ENCODE measurements at regions not wholly inside any gene's neighbourhood (a gene's known extent, or its start where the extent isn't known, plus 50 kb on each side); places are given as distances from the start of the nearest gene placed in this dataset.
"Not testable (repeated sequence)": the region's sequence is repeated elsewhere in the genome, so short reads cannot be mapped to it uniquely, and the experiment has no call there.

DNA sequence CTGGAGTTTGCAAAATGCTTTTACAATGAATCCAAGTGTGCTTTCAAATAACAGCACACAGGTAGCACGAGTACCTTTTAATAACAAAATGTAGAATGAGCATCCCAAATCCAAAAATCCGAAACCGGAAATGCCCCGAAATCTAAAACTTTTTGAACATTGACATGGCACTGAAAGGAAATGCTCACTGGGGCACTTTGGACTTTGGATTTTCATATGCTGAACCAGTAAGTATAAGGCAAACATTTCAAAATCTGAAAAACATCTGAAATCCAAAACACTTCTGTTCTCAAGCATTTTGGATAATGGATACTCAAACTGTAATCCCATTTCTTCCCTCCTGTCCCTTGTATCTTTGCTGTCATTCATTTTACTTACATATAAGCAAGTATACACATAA is 50.1 kb downstream of the GCNT4 start:
- no peak for DNase-seq

DNA sequence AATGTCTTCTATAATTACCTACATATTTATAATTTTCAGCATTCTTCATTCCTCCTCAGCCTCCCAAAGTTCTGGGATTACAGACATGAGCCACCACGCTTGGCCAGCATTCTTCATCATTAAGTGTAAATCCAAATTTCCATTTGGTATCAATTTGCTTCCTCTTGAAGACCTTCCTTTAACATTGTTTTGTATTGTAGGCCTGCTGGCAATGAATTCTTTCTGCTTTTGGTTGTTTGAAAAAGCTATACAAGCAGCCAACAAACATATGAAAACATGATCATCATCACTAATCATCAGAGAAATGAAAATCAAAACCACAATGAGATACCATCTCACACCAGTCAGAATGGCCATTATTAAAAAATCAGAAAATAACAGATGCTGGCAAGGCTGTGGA is 56.4 kb downstream of the GCNT4 start:
- no peak for DNase-seq

- no peak for DNase-seq
Measured at GRCh38 chr5:74994826-74995225, 57.5 kb downstream of the GCNT4 start.

GRCh38 chr5:74993743-74994142 is 58.6 kb downstream of the GCNT4 start:
- DNase-seq = no peak

DNA sequence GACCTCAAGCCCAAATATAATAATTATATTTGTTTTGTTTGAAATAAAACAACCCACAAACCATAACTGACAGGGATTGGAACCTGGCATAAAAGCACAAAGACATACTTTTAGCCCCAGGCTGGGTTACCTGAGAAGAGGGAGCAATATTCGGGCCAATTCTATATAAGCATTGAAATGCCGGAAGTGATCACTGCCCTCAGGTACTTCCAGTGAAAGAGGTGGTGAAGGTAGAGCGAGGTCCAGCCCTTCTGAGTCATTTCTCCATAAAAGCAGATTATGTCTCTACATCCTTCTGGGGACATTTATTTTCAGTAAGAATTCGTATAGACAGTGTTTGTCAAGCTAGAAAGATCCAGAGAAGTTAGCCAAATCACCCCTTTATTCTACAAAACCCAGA is 59.6 kb downstream of the GCNT4 start:
- no peak for DNase-seq

- no peak for DNase-seq
Measured at GRCh38 chr5:74991522-74991921, 60.8 kb downstream of the GCNT4 start.

DNA sequence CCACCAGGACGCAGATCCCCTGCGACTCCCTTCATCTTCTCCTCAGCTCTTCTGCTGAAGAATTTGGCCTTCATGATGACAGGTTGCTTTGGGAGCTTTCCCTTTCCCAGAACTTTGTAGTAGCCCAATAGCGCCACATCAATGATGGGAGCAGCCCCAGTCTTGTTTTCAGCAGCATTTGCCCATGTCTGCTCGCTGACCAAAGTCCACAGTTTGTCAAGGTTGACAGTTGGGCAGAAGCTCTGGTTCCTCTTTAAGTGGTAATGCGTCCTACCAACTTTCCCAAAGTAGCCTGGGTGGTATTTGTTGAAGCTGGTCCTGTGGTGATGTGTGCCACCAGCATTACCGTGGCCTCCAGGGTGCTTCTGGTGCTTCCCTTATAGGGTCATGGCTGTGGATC is 62.2 kb downstream of the GCNT4 start:
- DNase-seq = no peak

GRCh38 chr5:74988273-74988983 is 63.9 kb downstream of the GCNT4 start:
- DNase-seq = no peak

- no peak for DNase-seq
Measured at GRCh38 chr5:74978345-74978744, 74.0 kb downstream of the GCNT4 start.

DNA sequence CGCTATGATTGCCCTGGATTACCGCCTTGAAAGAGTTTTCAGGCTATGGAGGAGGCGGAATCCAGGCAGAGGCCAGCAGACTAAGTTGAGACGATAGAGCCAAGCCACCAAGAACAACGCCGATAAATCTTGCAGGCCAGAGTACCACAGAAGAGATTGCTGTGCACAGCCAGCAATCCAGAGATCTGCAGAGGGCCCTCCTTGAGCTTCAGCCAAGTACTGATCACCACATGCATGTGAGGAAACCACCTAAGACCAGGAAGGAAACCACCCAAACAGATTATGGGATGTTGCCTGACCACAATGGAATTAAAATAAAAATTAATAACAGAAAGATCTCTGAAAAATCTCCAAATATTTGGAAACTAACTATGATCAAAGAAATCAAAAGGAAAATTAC is 74.9 kb downstream of the GCNT4 start:
- DNase-seq = no peak

DNA sequence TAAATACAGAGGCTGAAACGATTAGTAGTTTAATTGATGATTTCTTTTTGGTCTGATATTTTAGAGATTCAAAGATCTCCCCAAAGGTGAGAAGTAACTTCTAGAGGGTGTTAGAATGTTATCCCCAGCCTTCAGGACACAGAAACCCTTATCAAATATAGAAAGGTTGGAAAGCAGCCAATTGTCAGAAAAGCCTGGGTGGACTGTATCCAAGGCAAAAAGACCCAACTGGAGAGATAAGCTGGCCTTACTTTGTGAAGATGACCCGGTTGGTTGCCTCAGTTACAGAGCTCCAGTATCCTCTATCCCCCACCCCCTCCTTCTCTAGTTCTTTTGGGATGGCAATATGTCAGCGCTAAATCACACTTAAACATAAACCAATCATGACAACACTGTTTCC is 75.7 kb downstream of the GCNT4 start:
- DNase-seq = no peak

- DNase-seq = no peak
Measured at GRCh38 chr5:74975582-74975981, 76.8 kb downstream of the GCNT4 start.

- DNase-seq = peak in 1 of 2 donors; percentile 48
Measured at GRCh38 chr5:74974451-74975091, 77.8 kb downstream of the GCNT4 start.

GRCh38 chr5:74973694-74974093 is 78.7 kb downstream of the GCNT4 start:
- no peak for DNase-seq

- DNase-seq = no peak
Measured at GRCh38 chr5:74971947-74972460, 80.4 kb downstream of the GCNT4 start.

- not testable (repeated sequence) for DNase-seq
Measured at GRCh38 chr5:74970891-74971290, 81.5 kb downstream of the GCNT4 start.

DNA sequence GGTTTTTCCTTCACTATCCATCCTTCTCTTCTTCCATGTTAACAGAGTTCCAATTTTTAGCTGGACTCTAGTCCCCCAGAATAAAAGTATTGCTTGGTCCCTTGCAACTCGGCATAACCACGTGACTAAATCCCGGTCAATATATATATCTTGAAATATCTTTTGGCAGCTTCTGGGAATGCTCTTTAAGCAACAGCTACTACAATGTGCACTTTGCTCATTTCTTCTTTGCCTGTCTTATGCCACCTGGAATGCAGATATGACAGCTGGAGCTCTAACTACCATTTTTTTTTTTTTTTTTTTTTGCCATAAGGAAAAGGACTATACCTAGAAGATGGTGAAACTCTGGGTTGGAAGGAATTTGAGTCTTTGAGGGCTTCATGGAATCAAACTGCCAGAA is 82.6 kb downstream of the GCNT4 start:
- DNase-seq = no peak

- DNase-seq = no peak
Measured at GRCh38 chr5:74966141-74967026, 86.0 kb downstream of the GCNT4 start.

GRCh38 chr5:74963407-74963806 is 89.0 kb downstream of the GCNT4 start:
- DNase-seq = no peak

DNA sequence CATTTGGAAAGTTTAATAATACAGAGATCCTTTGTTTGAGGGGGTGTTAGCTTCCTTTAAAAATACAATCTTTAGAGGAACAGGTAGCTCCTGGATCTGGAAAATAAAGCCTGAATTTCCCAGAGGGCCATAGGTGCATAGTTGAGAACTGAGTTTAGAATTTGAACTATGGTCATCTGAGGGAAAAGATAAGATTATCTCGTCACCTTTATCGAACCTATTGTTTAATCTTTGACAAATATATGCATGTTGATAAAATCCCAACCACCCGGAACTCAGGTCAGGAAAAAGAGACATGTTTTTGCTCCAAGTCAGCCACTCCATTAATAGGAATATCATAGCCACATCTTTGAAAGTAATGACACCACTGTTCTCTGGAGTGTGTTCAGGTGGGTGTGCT is 91.7 kb upstream of the FAM169A start:
- no peak for DNase-seq

DNA sequence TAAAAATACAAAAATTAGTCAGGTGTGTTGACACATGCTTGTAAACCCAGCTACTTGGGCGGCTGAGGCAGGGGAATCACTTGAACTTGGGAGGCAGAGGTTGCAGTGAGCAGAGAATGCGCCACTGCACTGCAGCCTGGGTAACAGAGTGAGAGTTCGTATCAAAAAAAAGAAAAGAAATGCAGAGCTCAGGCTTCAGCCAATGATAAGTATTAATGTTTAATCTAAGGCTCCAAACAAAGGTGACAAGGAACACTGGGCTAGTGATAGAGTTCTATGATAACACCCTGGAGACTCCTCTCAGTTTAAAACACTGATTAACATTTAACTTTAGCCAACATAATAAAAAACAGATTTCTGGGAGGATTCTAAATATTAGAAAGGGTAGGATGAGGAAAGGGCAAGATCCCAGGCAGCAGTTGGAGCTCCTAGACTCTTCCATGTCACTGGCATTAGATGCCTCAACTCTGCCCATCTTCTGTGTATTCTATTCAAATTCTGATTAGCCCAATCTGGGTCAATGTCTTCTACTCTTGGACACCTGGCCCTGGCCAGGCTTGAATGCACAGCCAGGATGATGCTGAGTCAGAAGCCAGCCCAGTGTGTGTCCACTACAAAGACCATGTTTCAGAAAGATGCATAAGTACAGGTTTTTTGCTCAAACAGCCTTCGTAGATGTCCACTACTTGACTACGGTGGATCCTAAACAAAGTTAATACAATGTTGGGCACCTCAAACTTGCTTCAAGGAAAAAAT is 91.0 kb upstream of the FAM169A start:
- no peak for DNase-seq

DNA sequence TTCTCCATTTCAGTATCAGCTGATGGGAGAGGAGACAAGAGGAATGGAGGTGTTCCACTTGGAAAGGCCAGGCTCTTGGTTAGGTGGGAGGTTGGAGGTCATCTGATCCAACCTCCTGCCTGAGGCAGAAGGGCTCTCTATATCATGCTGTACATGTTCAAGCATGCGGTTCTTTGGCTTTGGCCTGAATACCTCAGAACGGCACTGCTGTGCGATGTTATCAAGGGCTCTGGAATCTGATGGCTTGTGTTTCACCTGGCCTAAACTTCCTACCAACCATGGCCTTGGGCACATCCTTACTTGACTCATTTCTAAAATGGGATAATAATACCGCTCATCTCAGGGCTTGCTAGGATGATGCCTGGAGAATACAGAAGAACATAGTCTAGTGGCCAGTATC is 90.1 kb upstream of the FAM169A start:
- DNase-seq = no peak

DNA sequence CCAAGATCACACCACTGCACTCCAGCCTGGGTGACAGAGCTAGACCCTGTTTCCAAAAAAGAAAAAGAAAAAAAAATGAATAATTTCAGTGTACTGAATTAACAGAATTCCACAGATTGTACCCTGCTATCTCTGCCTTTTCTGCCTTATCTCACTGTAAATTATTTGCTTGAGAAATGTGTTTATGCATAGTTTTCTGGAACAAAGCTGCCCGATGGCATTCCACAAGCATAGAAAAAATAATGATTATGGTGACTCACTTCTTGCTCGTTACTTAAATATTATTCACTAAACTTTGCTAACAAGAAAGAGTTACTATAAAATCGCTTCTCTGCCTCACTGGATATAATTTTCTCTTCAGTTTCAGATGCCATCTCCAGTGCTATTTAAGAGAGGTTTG is 88.7 kb upstream of the FAM169A start:
- DNase-seq = no peak
